Activated gamma-delta T cell (primary cell): ENCODE measurements at regions not wholly inside any gene's neighbourhood (a gene's known extent, or its start where the extent isn't known, plus 50 kb on each side); places are given as distances from the start of the nearest gene placed in this dataset.
"Not testable (repeated sequence)": the region's sequence is repeated elsewhere in the genome, so short reads cannot be mapped to it uniquely, and the experiment has no call there.

Source experiments
- DNase-seq: peaks from one replicate; lab custom pipeline; 2025; lab: John Stamatoyannopoulos, UW

DNA sequence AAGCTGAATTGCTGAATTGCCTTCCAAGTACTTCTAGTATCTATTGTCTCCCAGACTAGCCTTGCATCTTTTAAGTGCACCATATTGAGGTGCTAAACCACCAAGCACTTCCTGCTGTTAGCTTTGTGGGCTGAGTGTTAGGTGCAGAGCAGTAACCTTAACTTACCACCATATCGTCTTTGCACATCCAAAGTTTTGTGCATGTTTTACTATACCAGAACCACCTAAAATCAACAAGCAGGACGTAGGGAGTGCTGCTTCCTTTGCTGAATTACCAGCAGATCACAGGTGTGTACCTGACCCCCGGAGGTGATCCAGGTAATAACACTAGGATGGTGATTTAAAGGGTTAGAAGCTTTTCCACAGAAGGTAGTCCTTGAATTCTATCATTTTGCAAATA is 359.9 kb upstream of the HNRNPA3 start:
- no peak for DNase-seq

DNA sequence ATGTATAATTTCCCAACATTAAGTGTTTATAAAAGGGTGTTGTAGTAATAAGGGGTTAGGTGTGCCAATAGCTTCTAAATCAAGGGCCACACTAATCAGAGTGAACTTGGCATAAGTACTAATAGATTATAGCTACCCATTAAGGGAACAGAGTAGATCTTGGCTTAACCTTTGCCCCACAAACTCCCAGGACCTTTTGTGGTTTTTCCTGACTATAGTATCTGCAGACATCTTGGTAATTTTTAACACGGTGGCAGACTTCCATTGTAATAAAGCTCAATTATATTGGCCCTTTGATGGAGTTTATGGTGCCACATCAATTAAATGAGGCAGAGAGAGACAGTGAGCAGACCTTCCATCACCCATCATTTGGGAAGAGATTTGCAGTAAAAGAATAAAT is 358.5 kb upstream of the HNRNPA3 start:
- DNase-seq = no peak

DNA sequence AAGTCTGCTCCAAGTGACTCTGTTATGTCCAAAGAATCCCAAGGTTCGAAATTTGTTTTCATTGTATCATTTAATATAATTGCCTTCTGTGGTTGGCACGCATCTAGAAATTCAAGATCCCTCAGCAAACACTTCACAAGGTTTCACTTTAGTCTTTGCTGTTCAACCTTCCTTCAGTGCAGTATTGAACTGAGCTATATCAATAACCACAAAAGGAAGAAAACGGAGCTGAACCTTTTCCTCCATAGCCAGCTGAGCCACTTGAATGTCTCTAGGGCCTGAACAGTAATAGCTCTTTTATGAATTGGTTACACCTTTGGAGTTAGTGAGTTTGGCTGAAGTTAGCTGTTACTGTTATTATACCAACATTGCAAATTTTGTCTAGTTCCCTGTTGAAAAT is 357.7 kb upstream of the HNRNPA3 start:
- DNase-seq = no peak

DNA sequence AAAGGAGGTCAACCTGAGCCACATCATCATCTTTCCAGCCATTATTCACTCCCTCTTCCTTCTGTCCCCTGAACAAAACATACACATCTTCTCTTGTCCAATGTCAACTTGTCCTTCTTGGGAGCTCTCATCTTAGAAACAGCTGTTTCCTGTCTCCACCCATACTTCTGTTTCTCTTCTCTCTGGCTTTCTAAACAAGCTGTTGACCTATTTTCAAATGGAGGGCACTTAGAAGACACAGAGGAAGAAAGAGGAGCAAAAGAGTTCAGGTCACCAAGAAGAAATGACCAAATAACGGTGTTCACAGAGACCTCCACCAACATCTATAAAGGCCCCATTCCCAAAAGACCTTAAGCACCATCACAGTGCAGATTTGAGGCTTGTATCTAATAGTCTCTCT is 355.9 kb upstream of the HNRNPA3 start:
- no peak for DNase-seq

DNA sequence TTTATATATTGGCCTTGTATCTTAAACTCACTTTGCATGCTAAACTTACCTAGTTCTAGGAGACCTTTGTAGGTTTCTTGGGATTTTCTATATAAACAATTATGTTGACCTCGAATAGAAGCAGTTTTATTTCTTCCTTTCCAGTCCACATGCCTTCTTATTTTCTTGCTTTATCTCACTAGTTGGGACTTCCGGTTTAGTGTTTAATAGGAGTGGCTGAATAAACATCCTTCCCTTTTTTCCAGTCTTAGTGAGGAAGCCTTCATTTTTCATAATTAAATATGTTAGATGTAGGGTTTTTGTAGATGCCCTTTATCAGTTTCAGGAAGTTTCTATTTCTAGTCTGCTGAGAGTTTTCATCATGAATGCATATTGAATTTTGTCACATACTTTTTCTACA is 347.3 kb upstream of the HNRNPA3 start:
- no peak for DNase-seq

DNA sequence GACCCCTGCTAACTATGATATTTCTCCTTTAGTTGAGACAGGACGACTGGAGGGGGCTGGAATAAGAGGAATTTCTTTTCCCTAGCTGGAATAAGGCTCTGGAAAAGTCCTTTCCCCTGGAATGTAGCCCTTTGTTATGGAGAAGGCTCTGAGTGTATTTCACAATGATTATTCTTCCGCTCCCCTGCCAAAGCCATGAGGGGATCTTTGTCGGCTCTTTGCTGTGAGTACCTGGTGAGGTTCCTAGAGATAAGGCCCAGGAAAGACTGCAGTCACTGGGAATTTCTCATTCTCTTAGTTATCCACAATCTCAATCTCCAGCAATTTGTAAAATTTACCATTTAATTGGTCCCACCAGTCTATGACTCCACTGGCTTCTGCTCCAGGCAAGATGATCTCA is 340.2 kb upstream of the HNRNPA3 start:
- DNase-seq = no peak

DNA sequence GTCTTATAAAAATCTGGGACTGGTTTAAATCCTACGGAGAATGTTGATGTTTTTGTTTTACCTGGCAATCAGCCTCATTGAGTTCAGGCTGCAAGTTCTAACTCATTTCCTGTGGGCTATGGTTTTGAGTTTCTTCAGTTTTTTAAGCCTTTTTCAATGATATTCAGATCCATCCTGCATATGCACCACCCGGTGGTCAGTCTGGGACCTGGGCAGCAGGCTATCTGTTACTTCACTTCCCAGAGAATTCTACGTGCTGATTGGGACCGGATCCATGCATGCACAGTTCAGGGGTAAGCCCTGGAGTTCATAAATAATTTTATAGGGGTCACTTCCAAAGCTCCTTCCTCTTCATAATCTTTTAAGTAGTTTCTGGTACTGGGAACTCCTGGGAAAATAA is 339.2 kb upstream of the HNRNPA3 start:
- no peak for DNase-seq

DNA sequence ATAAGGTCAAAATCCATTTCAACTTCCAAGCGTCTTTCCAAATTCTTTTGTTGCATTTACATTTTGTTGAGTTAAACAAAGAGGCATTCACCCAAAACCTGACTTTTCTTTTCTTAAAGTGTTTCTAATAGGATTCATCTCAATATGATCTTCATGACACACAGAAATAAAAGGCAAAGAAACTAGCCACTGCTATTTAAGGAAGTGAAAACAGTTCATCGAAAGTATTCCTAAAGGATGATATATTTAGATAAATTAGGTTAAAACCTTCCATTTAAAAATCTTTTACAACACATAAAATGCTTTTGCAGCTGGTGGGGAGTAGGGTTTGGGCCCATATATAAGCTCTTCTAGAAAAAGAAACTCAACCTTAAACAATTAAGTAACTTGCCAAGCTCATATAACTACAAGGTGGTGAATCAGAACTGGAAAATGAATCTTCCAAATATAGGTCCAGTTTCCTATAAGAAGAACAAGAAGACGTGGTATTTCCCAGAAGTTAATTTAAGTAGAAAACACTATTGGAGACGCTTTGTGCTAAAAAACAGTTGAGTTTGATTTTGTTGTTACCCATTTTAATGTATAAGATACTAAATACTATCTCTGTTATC is 336.0 kb upstream of the HNRNPA3 start:
- DNase-seq = no peak

DNA sequence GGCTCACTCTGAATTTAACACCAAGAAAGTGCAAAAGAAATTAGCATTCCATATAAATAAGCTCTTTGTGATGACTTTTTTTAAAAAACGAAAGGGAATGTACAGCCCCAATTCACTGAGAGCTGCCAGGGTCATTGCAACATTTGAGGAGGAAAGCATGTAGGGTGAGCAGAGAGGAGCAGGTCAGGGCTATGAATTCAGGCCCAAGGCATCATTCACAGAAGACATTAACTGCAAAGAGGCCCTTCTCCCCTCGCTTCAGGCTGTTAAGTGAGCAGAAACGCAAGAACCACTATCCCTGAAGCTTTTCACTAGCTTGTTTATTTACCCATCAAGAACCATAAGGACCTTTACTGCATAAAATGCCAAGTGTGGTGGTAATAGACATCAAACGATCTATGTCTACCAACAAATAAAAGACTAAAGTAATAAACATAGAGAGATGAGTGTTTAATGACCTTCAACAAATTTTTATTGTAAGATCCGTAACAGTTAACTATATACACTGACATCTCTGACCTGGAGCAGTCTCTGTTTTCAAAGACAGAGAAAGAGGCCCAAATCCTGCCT is 333.1 kb upstream of the HNRNPA3 start:
- no peak for DNase-seq

DNA sequence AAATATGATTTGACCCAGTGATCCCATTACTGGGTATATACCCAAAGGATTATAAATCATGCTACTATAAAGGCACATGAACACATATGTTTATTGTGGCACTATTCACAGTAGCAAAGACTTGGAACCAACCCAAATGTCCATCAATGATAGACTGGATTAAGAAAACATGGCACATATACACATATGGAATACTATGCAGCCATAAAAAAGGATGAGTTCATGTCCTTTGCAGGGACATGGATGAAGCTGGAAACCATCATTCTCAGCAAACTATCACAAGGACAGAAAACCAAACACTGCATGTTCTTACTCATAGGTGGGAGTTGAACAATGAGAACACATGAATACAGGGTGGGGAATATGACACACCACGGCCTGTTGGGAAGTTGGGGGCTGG is 330.5 kb upstream of the HNRNPA3 start:
- DNase-seq = not testable (repeated sequence)

DNA sequence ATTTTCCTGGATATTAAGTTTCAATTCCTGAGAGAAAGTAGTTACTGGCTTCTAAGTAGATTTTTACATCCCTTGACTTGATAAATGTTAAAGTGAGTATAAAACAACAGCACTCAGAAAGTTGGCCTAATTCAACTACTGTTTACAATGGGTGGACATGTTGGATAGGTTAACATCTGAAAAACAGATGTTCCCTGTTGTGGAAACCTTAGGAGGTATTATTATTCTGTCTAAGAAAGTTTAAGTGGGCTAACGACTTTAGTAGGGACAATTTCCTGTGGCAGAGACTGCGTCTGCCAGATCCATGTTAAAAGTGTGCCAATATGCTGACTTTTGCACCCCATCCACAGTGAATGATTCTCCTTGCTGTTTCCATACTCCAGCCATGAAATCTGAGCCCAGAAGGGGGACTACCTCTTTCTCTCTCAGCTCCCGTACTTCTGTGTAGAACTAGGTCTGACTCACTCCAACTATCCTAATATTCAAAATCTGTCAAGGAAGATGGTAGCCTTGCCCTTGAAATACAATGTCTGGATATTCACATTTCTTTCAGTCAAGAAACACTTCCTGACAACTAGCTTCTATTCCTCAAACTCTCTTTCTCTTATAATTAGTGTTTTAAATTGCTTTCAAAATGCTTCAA is 327.5 kb upstream of the HNRNPA3 start:
- DNase-seq = no peak

DNA sequence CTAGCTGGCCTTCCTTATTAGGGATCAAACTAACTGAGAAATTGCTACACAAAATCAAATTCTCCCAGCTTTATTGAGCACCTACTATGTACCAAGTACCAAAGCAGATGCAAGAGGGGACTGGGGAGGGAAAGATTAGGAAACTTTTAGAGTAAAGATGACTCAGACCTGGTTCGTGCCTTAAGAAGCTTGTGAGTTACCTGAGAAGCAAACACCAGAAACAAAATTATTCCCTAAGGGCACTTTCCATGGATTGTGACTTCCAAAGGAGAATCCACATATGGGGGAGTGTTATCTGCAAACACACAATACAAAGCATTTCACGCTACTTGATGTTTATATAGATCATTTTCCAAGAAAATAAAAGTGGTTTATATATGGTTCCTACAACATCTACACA is 326.9 kb upstream of the HNRNPA3 start:
- DNase-seq = no peak

DNA sequence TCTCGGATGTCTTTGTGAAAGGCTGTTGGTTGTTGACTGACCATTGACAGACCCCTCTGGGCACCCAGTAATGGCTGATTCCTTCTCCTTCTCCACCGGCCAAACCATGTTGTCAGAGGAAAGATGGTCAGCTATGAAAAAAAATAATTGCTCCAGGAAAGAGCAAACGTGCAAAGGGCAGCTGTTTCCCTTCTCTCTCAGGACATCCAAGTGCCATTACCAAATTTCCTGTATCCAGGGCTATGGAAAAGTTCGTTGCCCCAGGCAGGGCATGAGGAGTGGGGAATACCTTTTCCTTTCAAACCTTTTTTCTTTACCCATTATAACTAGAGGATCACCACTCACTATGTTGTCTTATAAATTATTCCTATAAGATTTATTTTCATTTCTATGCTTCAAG is 321.5 kb upstream of the HNRNPA3 start:
- DNase-seq = no peak

DNA sequence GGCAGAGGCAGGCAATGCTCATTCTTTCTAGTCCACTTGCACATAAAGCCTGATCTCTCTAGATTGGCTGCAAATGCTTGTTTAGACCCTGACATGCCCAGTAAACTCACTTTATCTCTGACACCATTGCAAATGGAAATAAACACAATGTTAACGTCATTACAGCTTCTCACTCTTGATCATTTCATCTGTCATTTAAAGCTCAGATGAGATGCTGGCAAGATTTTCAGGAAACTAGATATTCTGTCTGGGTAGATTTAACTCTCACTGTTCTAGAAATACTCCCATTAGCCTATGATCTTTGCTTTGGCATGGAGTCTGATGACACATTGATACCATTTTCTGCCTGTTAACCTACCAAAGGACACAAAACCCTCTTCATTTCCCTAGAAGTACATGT is 320.7 kb upstream of the HNRNPA3 start:
- DNase-seq = no peak

DNA sequence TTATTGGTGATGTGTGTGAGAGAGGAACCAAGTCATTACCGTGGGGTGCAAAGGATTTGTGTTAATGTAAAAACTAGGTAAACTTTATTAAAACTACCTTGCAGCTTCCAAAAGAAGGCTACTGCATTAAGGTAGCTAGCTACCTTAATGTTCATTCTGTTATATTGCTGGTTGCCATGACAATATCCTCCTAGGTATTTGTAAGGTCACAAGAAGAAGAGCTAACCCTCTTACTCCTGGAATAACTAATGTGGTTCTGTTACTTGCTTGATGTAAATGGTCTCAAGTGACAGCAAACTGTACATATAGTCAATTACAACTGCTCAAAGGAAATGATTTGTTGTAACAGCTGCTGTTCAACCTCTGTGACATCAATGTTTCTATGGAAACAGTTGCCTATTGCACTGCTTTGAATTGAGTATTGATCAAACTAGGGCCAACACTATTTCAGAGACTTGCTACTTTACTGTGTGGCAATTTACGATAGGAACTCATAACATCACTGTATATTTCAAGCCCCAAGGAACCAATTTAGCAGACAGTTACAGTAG is 319.8 kb upstream of the HNRNPA3 start:
- no peak for DNase-seq

DNA sequence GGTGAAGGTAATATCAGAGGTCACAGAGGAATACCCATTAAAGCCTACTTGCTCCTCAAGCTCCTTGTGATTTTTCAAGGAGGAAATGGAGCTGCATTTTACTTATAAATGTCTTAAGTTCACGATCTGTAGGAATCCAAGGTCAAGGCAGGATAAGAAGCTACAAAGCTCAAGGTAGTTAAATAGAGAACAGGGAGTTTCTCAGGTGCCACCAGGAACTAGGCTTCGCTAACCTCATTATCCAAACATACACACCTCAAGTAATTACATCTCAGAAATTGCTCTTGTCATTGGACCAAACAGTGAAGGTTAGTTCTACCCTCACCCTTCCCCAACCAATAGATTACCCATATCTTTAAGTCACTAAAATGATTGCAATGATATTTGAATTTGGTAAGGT is 317.4 kb upstream of the HNRNPA3 start:
- no peak for DNase-seq

DNA sequence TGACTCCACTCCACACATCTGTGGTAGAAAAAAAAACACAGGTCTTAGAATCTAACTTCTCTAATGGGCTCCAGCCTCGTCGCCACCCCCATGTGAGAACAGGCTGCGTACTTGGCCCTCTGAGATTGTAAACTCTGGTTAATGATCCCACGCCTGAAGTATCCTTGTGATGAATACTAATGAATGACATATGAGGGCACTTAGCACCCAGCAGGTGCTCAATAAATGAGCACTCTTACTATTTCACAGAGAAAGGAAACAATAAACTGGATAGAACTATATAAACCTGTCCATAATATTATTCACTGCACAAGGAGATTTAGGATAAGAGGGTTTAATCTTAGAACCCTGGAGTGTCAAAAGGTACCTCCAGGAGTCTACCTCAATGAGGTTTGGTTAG is 310.1 kb upstream of the HNRNPA3 start:
- no peak for DNase-seq

DNA sequence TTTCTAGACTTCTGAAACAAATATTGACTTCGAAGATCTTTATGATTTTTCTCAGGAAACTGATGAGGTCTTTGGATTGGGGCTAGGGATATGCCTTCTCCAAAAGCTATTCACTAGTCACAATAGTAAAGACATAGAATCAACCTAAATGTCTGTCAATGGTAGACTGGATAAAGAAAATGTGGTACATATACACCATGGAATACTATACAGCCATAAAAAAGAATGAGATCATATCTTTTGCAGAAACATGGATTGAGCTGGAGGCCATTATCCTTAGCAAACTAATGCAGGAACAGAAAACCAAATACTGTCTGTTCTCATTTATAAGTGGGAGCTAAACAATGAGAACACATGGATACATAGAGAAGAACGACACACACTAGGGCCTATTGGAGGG is 308.5 kb upstream of the HNRNPA3 start:
- not testable (repeated sequence) for DNase-seq

DNA sequence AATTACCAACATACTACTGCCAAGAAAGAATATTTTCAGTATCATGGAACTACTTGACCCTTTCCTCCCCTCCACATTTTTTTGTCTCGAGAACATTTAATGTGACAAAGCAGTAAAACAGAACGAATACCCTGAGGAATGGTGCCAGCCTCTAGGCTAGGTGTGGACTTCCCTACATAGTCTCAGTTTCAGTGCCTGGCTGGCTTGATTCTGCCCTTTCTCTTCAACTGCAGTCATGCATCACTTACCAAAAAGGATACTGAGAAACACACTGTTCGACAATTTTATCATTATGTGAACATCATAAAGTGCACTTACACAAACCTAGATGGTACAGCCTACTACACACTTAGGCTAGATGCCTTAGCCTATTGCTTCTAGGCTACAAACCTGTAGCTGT is 305.3 kb upstream of the HNRNPA3 start:
- no peak for DNase-seq

DNA sequence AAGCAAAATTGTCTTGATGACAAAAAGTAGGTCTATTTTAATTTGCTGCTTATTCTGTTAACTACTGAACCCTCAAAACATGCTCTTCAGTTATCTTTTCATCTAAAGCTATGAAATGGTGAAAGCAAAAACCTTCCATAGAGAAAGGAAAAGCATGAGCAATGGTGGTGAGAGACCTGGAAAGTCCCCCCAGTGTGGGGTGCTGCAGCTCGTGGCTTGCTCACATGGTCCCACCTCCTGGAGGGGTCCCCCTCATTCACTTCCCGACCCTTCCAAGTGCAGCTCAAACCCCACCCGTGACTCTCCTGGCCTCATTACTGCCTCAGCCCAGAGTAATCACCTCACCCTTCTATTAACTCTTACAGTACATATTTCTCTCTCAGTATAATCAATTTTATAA is 301.8 kb upstream of the HNRNPA3 start:
- no peak for DNase-seq

DNA sequence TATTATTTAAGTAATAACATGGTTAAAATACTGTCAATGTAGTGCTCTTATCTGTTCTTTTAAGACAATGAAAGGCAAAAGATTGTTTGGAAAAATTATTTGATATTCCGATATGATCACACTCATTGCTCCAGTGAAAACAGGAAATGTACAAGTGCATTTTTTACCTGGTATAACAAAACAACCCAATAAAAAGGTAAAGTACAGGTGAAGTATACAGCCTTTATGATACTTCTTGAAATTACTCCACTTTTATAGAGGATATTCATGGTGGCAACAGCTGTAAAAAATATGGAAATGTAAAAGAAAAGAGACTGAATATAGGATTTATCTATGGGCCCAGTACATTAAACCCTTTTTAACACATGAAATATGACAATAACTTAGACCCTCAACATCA is 298.6 kb upstream of the HNRNPA3 start:
- no peak for DNase-seq

DNA sequence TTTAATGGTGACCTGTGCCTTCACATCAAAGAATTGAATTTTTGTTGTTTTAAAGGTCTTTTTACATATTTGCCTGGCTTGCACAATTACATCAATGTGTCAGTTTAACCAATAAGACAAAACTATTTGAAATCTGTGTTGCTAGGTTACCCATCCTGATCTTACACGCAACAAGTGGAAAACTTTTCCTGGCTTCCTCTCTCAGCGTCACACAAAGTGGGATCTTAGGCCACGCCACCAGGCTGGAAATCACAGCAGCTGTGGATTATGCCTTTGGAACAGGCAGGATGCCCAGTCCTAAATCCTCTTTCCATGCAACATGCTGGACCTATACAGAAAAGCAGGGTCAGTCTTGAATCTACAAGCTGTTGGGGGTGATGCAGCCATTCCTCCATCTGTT is 298.2 kb upstream of the HNRNPA3 start:
- no peak for DNase-seq

DNA sequence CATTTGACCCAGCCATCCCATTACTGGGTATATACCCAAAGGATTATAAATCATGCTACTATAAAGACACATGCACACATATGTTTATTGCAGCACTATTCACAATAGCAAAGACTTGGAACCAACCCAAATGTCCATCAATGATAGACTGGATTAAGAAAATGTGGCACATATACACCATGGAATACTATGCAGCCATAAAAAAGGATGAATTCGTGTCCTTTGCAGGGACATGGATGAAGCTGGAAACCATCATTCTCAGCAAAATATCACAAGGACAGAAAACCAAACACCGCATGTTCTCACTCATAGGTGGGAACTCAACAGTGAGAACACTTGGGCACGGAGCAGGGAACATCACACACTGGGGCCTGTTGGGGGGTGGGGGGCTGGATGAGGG is 290.0 kb upstream of the HNRNPA3 start:
- not testable (repeated sequence) for DNase-seq

DNA sequence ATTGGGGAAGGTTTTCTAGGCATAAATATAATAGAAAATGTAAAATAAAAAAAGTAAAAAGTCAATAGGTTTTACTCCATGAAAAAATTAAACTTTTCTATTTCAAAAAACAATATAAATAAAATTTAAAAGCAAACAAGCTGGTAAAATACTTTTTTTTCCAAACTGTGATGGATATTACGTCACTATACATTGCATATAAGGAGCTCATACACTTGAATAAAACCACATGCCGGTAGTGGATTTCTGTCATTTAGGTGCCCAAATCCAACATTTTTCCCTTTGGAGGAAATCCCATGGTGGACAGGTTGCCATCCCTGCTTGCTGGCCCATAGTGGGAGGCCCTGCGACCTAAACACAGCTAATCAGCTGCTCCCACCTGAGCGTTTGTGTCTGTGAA is 289.4 kb upstream of the HNRNPA3 start:
- DNase-seq = no peak
